ENCODE measurements at regions not wholly inside any gene's neighbourhood (a gene's known extent, or its start where the extent isn't known, plus 50 kb on each side); places are given as distances from the start of the nearest gene placed in this dataset.

DNA sequence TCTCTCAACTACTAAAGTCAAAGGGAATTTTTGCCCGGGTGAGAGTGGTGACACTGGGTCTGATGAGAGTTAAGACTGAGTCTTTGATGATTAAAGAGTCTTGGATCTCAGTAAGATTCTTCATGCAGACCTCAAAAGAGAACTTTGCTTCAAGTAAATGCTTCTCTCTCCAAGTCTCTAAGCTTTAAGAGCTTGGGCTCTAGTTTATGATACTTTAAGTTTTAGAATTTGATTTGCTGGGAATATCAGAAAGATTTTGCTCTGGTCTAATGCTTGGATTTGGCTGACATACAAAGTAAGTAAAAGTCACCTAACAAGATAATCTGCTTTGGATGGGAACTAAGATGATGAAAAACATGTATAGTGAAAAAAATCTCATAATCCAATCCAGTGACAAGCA, 566.3 kb downstream of the MAT2B start:
- H3K4me3 ChIP-seq, result no peak overlapping the region
- no peaks in the 10 kb centered on the region for H3K36me3 ChIP-seq
- no peaks in the 10 kb centered on the region for H3K4me1 ChIP-seq
- TF ChIP-seq, protein P1, sequence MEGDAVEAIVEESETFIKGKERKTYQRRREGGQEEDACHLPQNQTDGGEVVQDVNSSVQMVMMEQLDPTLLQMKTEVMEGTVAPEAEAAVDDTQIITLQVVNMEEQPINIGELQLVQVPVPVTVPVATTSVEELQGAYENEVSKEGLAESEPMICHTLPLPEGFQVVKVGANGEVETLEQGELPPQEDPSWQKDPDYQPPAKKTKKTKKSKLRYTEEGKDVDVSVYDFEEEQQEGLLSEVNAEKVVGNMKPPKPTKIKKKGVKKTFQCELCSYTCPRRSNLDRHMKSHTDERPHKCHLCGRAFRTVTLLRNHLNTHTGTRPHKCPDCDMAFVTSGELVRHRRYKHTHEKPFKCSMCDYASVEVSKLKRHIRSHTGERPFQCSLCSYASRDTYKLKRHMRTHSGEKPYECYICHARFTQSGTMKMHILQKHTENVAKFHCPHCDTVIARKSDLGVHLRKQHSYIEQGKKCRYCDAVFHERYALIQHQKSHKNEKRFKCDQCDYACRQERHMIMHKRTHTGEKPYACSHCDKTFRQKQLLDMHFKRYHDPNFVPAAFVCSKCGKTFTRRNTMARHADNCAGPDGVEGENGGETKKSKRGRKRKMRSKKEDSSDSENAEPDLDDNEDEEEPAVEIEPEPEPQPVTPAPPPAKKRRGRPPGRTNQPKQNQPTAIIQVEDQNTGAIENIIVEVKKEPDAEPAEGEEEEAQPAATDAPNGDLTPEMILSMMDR (IDR thresholded peaks at IDR 0.05), result no peak
- ATAC-seq (no peak), DNase-seq (no peak)
- intact Hi-C loops (cut with DNase I), result no loop called here
- H3K27me3 ChIP-seq, result no peaks in the 10 kb centered on the region
- no peak overlapping the region for H3K27ac ChIP-seq
- no peaks in the 10 kb centered on the region for H3K9me3 ChIP-seq

DNA sequence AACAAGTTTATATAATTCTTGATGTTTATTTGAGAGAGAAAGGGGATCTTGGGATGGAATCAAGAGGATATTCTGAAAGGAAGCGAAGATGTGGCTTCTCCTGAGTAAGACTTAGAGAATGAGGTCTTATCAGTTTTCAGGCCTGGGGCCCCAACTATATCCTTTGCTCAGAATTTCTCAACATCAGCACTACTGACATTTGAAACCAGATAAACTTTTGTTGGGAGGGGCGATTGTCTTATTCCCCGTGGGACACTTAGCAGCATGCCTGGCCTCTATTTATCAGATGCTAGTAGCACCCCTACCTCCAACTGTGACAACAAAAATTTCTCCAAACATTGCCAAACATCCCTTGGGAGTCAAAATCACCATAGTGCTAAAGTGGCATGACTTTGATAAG, 567.7 kb downstream of the MAT2B start:
- Histone ChIP-seq H3K9me3 (no peaks in the 10 kb centered on the region), H3K27ac (no peak overlapping the region), H3K4me1 (no peaks in the 10 kb centered on the region), H3K27me3 (no peaks in the 10 kb centered on the region), H3K4me3 (no peak overlapping the region), H3K36me3 (no peaks in the 10 kb centered on the region)
- DNase-seq (no peak), ATAC-seq (no peak)
- TF ChIP-seq, protein P1 (IDR thresholded peaks at IDR 0.05), result no peak
- intact Hi-C loops (cut with DNase I), result no loop called here

DNA sequence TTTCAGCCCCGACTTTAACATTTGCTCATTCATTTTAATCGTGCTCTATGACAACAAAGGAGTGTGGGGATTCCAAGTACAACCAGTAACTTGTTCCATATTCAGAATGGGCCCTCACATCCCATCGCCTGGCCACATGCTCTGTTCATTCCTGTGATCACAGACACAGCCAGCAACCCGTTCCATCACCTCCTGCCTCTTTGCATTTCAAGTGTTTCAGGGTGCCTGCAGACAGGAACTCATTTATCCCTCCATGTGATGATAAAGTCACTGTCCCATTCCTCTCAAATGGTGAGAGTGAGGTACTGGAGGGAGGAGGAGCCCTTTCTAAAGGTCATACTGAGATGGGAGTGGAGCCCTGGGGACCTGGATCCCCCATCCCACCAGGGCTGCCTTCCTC, 571.1 kb downstream of the MAT2B start:
- Histone ChIP-seq H3K4me1 (no peaks in the 10 kb centered on the region), H3K27me3 (no peaks in the 10 kb centered on the region), H3K9me3 (no peaks in the 10 kb centered on the region), H3K36me3 (no peaks in the 10 kb centered on the region), H3K4me3 (no peak overlapping the region), H3K27ac (no peak overlapping the region)
- intact Hi-C loops (cut with DNase I), result no loop called here
- DNase-seq (no peak), ATAC-seq (no peak)
- TF ChIP-seq, protein P1 (IDR thresholded peaks at IDR 0.05), result no peak

DNA sequence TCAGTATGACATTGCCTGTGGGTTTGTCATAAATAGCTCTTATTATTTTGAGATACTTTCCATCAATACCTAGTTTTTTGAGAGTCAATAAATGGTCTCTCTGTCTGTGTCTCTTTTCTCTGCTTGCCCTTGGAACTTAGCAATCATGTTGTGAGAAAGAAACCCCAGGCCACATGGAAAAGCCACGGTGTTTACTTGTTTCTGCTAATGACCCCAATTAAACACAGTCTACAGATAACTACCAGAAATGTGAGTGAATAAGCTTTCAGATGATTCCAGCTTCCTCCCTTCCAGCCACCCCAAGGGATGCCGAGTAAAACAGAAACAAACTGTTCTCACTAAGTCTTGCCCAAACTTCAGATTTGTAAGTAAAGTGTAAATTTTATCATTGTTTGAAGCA, 584.9 kb downstream of the MAT2B start:
- TF ChIP-seq, protein P1 (IDR thresholded peaks at IDR 0.05), result no peak
- no peak overlapping the region for H3K27ac ChIP-seq
- H3K9me3 ChIP-seq, result no peaks in the 10 kb centered on the region
- H3K4me3 ChIP-seq, result no peak overlapping the region
- no peaks in the 10 kb centered on the region for H3K27me3 ChIP-seq
- ATAC-seq (no peak), DNase-seq (no peak)
- intact Hi-C loops (cut with DNase I), result no loop called here
- H3K36me3 ChIP-seq, result no peaks in the 10 kb centered on the region
- no peaks in the 10 kb centered on the region for H3K4me1 ChIP-seq

- ATAC-seq, result no peak
Measured at GRCh38 chr5:164091836-164092235, 586.4 kb downstream of the MAT2B start.

GRCh38 chr5:164094291-164094690, 588.9 kb downstream of the MAT2B start:
- Histone ChIP-seq H3K4me3 (no peak overlapping the region), H3K27ac (no peak overlapping the region), H3K4me1 (no peaks in the 10 kb centered on the region), H3K9me3 (no peaks in the 10 kb centered on the region), H3K27me3 (no peaks in the 10 kb centered on the region), H3K36me3 (no peaks in the 10 kb centered on the region)
- TF ChIP-seq, protein P1 (IDR thresholded peaks at IDR 0.05), result no peak
- no peak for ATAC-seq
- no peak for DNase-seq
- intact Hi-C loops (cut with DNase I), result no loop called here

More at GRCh38 chr5:164091836-164092235, 586.4 kb downstream of the MAT2B start:
- no peak overlapping the region for H3K4me3 ChIP-seq
- H3K27ac ChIP-seq, result no peak overlapping the region
- TF ChIP-seq, protein P1 (IDR thresholded peaks at IDR 0.05), result no peak
- H3K9me3 ChIP-seq, result no peaks in the 10 kb centered on the region
- no peaks in the 10 kb centered on the region for H3K27me3 ChIP-seq
- intact Hi-C loops (cut with DNase I), result no loop called here
- H3K36me3 ChIP-seq, result no peaks in the 10 kb centered on the region
- no peaks in the 10 kb centered on the region for H3K4me1 ChIP-seq
- DNase-seq, result no peak

Measured in upper lobe of right lung (tissue), 1 donor.